ENCODE measurements at regions not wholly inside any gene's neighbourhood (a gene's known extent, or its start where the extent isn't known, plus 50 kb on each side); places are given as distances from the start of the nearest gene placed in this dataset.

DNA sequence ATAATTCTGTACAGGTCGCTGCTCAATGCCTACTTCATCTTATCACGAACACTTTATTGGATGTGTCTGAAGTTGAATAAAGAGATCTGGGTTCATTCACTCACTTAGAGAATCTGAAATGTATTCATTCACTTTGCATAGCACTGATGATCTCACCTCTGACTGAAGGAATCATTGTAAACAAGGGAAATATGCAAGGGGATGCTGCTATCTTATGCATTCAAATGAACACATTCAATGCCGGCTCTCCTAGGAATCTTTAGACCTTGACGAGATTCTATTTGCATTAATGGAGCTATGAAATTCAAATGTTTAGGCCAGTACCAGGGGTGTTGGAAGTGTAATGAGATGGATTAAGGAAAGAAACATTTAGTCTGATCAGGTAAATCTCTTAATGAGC is 200.6 kb upstream of the COBL start:
- TF ChIP-seq, protein P1, sequence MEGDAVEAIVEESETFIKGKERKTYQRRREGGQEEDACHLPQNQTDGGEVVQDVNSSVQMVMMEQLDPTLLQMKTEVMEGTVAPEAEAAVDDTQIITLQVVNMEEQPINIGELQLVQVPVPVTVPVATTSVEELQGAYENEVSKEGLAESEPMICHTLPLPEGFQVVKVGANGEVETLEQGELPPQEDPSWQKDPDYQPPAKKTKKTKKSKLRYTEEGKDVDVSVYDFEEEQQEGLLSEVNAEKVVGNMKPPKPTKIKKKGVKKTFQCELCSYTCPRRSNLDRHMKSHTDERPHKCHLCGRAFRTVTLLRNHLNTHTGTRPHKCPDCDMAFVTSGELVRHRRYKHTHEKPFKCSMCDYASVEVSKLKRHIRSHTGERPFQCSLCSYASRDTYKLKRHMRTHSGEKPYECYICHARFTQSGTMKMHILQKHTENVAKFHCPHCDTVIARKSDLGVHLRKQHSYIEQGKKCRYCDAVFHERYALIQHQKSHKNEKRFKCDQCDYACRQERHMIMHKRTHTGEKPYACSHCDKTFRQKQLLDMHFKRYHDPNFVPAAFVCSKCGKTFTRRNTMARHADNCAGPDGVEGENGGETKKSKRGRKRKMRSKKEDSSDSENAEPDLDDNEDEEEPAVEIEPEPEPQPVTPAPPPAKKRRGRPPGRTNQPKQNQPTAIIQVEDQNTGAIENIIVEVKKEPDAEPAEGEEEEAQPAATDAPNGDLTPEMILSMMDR (IDR thresholded peaks at IDR 0.05; ENCODE audit: low read length, missing control alignments), result no peak
- H3K4me3 ChIP-seq (replicated peaks; ENCODE audit: low read depth, low read length), result no peak overlapping the region
- no peak for DNase-seq (ENCODE audit: low read depth)

DNA sequence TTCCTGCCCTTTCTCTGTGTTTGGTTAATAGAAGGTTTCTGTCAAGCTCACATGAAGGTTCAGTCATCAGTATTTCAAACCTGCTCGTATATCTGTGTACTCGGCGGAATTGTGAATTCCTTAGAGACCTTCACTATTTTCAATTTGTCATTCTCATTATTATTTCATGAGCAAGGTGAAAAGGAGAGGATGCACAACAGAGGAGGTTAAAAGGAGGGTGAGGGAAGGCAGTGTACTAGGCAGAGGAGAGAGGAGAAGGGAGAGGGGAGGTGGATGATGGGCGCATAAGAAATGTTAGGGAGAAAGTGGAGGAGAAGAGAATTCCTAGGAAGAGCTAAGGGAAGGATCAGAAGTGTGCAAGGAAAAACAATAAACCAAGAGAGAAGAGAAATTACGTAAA is 185.0 kb upstream of the COBL start:
- H3K4me3 ChIP-seq (replicated peaks; ENCODE audit: low read depth, low read length), result no peak overlapping the region
- TF ChIP-seq, protein P1 (IDR thresholded peaks at IDR 0.05; ENCODE audit: low read length, missing control alignments), result no peak
- no peak for DNase-seq (ENCODE audit: low read depth)

DNA sequence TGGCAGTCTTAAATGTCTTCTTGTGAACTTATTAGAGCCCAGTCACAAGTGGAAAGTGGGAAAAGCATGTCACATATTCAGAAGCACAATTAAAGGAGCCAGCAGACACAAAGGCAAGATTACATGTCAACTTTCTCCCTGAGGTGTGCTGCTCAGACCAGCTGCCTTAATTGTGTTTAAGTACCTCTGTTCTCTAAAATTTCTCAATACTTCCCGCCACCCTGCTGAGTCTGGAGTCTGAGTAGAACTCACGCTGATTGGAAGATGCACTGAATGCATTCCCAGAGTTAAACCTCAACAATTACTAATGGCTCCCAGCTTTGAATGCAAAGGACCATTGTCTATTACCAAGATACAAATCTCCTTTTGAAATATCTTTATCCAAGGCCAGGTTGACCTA is 166.4 kb upstream of the COBL start:
- no peak for DNase-seq (ENCODE audit: low read depth)
- no peak overlapping the region for H3K4me3 ChIP-seq (replicated peaks; ENCODE audit: low read depth, low read length)
- TF ChIP-seq, protein P1 (IDR thresholded peaks at IDR 0.05; ENCODE audit: low read length, missing control alignments), result no peak

DNA sequence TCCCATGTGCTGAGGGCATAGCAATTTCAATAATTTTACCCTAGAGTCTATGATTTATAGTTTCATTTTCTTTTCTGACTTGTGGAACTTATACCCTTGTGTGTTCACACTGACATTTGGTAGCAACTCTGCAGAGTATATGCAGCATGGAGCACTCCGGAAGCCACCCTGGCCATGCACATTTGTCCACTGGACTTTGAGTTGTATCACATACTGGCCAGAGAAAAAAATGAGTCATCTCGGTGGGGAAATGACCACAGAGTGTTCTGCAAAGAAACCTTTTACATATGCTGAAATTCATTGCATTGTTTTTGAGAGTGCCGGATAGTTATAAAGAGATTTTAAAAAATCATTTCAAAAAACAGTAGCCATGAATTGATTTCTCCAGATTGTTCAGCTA is 164.8 kb upstream of the COBL start:
- TF ChIP-seq, protein P1 (IDR thresholded peaks at IDR 0.05; ENCODE audit: low read length, missing control alignments), result no peak
- DNase-seq (ENCODE audit: low read depth), result no peak
- no peak overlapping the region for H3K4me3 ChIP-seq (replicated peaks; ENCODE audit: low read depth, low read length)

DNA sequence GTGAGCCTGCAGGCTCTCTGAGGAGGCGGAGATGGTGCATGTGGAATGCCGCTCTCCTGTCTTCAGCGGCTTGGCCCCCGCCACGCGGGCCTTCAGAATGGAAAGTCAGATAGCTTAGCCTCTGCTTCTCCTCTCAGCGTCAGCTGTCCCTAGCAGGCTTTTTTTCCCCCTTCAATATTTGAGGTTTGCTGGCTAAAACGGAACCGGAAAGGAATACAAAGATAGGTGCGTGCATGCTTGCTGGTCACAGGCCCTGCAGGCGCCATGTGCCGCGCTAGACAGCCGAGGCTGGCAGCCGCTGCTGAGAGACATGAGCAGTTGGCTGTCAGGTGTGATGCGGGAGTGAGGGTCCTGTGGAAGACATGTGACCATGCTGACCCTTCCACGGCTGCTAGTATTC is 161.2 kb upstream of the COBL start:
- DNase-seq (ENCODE audit: low read depth), result no peak
- no peak overlapping the region for H3K4me3 ChIP-seq (replicated peaks; ENCODE audit: low read depth, low read length)
- TF ChIP-seq, protein P1 (IDR thresholded peaks at IDR 0.05; ENCODE audit: low read length, missing control alignments), result no peak

DNA sequence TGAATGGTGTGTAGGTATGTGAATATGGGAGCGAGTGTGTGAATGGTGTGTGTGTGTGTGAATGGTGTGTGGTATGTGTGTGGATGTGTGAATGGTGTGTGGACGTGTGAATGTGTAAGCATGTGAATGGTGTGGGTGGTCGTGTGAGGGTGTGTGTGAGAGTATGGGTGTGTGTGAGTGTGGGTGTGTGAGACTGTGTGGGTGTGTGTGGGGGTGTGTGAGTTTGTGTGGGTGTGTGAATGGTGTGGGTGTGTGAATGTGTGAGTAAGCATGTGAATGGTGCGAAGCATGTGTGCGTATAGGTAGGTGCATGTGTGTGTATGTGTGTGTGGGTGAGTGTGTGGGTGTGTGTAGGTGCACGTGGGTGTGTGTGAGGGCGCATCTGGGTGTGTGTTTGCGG is 160.7 kb upstream of the COBL start:
- TF ChIP-seq, protein P1 (IDR thresholded peaks at IDR 0.05; ENCODE audit: low read length, missing control alignments), result no peak
- H3K4me3 ChIP-seq (replicated peaks; ENCODE audit: low read depth, low read length), result no peak overlapping the region
- no peak for DNase-seq (ENCODE audit: low read depth)

DNA sequence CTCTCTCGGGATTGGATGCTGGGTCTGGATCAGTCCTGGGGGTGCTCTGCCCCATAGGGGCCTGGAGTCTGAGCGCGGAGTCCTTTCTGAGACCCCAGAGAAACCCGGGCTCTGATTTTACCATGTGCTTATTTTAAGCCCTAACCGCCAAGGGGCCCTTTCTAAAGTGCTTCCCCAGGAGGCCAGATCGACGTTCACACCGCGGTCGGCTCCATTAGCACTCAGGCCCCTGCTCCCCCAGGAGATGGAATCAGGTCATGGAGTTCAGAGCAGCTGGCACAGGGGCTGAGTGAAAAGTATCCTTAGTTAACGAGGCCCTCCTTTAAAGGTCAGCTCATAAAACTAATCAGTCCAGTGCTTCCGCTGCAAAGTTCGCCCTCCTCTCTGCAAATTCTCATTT is 159.4 kb upstream of the COBL start:
- no peak overlapping the region for H3K4me3 ChIP-seq (replicated peaks; ENCODE audit: low read depth, low read length)
- TF ChIP-seq, protein P1 (IDR thresholded peaks at IDR 0.05; ENCODE audit: low read length, missing control alignments), result no peak
- DNase-seq (ENCODE audit: low read depth), result no peak
